ENCODE measurements at regions not wholly inside any gene's neighbourhood (a gene's known extent, or its start where the extent isn't known, plus 50 kb on each side); places are given as distances from the start of the nearest gene placed in this dataset.

DNA sequence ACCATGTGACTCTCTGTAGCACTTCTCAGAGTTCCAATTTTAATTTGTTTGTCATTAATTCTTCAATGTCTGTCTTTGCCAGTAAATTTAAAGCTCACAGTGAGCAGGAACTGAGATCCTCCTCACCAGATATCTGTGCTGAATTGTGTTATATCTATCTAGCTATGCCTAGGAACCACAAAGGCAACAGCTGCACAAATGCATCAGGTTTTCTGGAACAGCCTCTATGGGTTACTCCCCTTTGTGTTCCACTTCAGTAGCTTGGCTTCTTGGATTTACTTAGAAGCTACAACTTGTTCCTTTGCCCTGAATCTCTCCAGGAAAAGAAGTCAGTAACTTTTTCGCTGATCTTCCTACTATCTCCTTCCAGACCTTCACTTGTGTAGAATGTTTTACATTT, 1237.8 kb upstream of the ADGRL4 start:
- TF ChIP-seq, protein P1, sequence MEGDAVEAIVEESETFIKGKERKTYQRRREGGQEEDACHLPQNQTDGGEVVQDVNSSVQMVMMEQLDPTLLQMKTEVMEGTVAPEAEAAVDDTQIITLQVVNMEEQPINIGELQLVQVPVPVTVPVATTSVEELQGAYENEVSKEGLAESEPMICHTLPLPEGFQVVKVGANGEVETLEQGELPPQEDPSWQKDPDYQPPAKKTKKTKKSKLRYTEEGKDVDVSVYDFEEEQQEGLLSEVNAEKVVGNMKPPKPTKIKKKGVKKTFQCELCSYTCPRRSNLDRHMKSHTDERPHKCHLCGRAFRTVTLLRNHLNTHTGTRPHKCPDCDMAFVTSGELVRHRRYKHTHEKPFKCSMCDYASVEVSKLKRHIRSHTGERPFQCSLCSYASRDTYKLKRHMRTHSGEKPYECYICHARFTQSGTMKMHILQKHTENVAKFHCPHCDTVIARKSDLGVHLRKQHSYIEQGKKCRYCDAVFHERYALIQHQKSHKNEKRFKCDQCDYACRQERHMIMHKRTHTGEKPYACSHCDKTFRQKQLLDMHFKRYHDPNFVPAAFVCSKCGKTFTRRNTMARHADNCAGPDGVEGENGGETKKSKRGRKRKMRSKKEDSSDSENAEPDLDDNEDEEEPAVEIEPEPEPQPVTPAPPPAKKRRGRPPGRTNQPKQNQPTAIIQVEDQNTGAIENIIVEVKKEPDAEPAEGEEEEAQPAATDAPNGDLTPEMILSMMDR (IDR thresholded peaks at IDR 0.05): no peak
- no peak for TF ChIP-seq POLR2A (IDR thresholded peaks at IDR 0.05)

Measured in adrenal gland (tissue), 5 donors.